ENCODE measurements at regions not wholly inside any gene's neighbourhood (a gene's known extent, or its start where the extent isn't known, plus 50 kb on each side); places are given as distances from the start of the nearest gene placed in this dataset.

DNA sequence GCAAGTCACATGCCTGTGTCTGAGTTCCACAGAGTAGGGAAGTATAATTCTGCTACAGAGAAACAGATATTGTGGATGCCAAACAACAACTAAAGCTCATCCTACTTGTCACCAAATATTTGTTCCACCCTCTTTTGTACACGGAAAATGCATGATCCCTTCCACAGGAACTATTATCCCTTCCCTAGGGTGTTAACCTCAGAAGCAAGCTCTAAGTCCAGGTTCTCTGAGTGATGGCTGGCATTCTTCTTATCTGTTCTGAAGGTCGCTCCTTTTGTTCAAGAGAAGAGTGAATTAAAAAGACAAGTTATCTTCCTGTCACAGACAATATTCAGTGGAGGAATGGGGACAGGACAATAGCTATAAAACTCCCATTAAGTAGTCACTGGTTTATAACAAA is 460.1 kb upstream of the GCFC2 start:
- no peak for DNase-seq (ENCODE audit: low read depth)

GRCh38 chr2:76170009-76170384 is 459.3 kb upstream of the GCFC2 start:
- no peak for DNase-seq (ENCODE audit: low read depth)

GRCh38 chr2:76169276-76170008 is 458.7 kb upstream of the GCFC2 start:
- no peak for DNase-seq (ENCODE audit: low read depth)

- DNase-seq (ENCODE audit: low read depth) = no peak
These were observed 453.1 kb upstream of the GCFC2 start for GRCh38 chr2:76163860-76164259.

GRCh38 chr2:76160670-76161069 is 450.0 kb upstream of the GCFC2 start:
- no peak for DNase-seq (ENCODE audit: low read depth)

DNA sequence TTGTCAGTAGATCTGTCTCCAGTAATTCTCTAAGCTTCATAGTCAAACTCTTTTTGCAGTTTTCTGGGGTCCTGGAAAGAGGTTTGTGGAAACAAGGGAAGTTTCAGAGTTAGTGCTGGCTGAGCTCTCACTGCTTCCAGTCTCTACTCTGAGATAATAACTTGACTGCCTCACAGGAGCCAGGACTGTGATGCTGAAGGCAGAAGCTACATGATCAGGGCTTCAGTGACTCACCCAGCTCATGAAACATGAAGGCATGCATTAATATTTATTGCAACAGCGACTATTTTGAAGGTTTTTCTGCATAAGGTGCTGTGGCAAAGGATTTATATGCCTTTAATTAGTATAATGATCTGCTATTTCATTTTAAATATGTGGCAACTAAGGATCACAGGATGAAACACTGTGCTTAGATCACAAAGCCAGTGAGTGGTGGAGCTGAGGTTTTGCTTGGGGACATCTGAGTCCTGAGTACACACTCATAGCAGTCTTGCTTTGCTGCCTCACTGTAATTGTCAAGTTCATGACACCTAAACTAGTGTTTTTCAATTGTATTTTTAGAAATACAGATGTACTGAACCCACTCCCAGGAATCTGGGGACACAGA is 448.4 kb upstream of the GCFC2 start:
- no peak for DNase-seq (ENCODE audit: low read depth)

DNA sequence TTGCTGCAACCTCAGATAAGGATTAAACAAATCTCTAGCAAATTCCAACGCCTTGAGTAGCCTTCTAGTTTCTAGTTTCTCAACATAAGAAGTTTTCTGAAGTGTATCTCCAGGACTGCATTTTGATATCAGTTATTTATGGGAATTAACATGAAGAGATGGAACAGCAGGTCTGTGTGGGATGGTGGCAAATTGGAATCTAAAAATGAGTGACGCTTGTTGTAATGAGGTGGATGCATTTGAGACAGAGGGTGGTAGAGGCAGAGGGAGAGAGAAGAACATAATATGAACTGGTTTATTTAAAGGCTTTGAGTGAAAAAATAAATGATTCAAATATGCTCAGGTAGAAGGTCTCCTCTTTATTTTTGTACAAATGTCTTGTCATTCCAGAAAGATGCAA is 446.8 kb upstream of the GCFC2 start:
- DNase-seq (ENCODE audit: low read depth) = no peak

DNA sequence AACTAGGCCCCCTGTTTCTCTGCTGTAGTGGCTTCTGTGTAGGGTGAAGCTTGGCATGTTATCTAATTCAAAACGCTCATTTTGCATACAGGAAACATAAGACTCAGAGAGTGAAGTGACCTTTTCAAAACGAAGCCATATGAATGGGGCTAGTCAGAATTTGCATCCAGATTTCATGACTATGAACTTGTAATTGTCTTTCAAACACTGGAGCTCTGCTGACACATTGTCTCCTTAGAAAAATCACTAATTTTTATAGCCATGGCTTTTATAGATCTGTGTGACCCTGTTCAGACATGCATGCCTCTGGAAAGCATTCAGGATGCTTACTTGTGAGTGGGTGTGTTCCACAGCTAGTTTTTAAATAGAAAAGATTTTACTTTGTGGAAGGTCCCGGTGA is 444.3 kb upstream of the GCFC2 start:
- DNase-seq (ENCODE audit: low read depth) = no peak

- DNase-seq (ENCODE audit: low read depth) = no peak
These were observed 439.1 kb upstream of the GCFC2 start for GRCh38 chr2:76149846-76150245.

DNA sequence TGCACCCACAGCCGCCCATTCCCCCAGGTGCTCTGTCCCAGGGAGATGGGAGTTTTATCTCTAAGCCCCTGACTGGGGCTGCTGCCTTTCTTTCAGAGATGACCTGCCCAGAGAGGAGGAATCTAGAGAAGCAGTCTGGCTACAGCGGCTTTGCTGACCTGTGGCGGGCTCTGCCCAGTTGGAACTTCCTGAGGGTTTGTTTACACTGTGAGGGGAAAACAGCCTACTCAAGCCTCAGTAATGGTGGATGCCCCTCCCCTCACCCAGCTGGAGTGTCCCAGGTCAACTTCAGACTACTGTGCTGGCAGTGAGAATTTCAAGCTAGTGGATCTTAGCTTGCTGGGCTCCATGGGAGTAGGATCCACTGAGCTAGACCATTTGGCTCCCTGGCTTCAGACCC is 428.6 kb upstream of the GCFC2 start:
- DNase-seq (ENCODE audit: low read depth) = peak; percentile 13

DNA sequence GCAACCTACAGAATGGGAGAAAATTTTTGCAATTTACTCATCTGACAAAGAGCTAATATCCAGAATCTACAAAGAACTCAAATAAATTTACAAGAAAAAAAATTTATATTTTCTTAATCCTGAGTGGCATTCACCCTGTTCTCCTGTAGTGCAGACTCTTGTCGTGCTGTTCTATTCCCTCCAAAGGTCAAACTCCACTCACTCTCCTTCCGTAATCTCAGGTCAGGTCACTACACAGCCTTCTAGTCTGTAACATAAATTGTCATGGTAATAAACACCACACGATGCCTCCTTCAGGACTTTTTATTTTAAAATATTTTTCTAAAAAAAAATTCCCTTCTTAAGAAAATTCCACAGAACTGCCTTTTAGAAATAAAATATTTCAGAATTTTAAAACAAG is 417.9 kb upstream of the GCFC2 start:
- DNase-seq (ENCODE audit: low read depth) = no peak

GRCh38 chr2:76120176-76120575 is 409.5 kb upstream of the GCFC2 start:
- DNase-seq (ENCODE audit: low read depth) = no peak

DNA sequence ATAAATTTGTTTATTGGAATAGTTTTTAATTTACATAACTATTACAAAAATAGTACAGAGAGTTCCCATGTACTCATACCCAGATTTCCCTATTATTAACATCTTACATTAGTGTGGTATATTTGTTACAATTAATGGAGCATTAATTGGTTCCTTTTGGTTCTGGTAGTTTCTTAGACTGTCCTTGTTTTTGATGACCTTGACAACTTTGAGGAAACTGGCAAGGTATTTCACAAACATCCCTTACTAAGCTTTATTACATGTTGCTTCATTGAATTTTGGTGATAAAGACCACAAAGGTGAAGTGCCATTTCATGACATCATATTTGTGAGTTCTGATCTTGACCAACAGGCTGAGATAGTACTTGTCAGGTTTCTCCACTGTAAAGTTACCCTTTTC is 379.0 kb upstream of the GCFC2 start:
- no peak for DNase-seq (ENCODE audit: low read depth)

- DNase-seq (ENCODE audit: low read depth) = no peak
These were observed 372.5 kb upstream of the GCFC2 start for GRCh38 chr2:76083248-76083647.

GRCh38 chr2:76082509-76082908 is 371.8 kb upstream of the GCFC2 start:
- no peak for DNase-seq (ENCODE audit: low read depth)

DNA sequence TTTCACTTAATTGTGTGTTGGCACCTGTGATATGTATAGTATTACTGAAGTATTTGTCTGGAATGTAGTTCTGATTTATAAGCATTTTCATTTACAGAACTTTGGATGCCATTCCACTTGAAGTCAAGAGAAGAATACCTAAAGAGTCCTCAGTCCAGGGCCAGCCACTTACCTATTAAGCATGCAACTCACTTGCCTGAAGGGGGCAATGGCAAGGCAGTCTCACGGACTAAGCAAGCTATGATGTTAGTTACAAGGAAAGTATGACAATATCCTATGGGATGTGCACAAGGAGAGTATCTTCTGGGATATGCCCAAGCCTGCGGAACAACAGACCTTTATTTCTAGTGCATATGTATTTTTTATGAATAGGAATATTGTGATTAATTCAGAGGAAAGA is 369.4 kb upstream of the GCFC2 start:
- no peak for DNase-seq (ENCODE audit: low read depth)

GRCh38 chr2:76075126-76075525 is 364.4 kb upstream of the GCFC2 start:
- no peak for DNase-seq (ENCODE audit: low read depth)

- DNase-seq (ENCODE audit: low read depth) = no peak
These were observed 363.4 kb upstream of the GCFC2 start for GRCh38 chr2:76073992-76074604.

DNA sequence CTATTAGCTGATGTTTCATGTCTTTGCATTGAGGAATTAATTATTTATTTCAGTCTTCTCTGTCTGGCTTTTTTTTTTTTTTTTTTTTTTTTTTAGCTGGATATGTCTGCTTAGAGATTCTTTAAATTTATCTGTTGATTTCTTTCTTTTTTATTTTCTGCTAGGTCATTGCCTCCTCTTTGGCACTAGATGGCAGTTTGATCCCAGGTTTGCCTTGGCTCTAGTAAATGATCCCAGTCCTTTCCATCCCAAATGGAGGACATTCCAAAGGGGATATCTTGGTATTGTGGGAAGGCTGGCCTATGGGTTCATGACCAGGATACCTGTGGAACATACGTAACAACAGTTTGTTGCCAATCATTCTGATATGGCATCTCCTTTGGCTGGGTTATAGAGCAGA is 339.5 kb upstream of the GCFC2 start:
- DNase-seq (ENCODE audit: low read depth) = no peak

DNA sequence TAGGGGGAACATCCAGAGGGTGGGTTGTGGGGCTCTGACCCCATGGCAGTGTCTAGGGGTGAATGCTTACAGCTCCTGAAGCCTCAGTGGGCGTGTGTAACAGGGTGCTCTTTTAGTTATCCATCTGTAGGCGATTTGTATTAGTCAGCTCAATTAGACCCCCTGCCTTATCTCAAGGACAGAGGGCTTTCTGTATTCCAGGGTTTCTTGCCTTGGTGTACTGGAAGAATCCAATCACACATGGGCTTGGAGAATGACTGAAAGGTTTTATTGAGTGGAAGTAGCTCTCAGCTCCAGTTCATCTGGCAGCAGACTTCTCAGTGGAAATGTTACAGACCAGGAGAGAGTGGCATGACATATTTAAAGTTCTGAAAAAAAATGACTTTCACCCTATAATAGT is 334.0 kb upstream of the GCFC2 start:
- no peak for DNase-seq (ENCODE audit: low read depth)

- DNase-seq (ENCODE audit: low read depth) = no peak
These were observed 328.8 kb upstream of the GCFC2 start for GRCh38 chr2:76039505-76039904.

- no peak for DNase-seq (ENCODE audit: low read depth)
These were observed 317.0 kb upstream of the GCFC2 start for GRCh38 chr2:76027761-76028160.

- peak; percentile 4 for DNase-seq (ENCODE audit: low read depth)
These were observed 308.4 kb upstream of the GCFC2 start for GRCh38 chr2:76019128-76019527.

GRCh38 chr2:76009484-76009883 is 298.8 kb upstream of the GCFC2 start:
- DNase-seq (ENCODE audit: low read depth) = peak; percentile 7
